AML-193 (cell line): ENCODE measurements at regions not wholly inside any gene's neighbourhood (a gene's known extent, or its start where the extent isn't known, plus 50 kb on each side); places are given as distances from the start of the nearest gene placed in this dataset.
A peak's percentile ranks its signal among the peaks of the same experiment; 100 is the strongest.

ENCODE experiments used
- DNase-seq, 2 experiments: peaks; one replicate each; lab custom pipeline; 2025; lab: John Stamatoyannopoulos, UW

- DNase-seq = no peak
Observed at GRCh38 chr4:57607566-57608180, 497.5 kb upstream of the IGFBP7 start.

- no peak for DNase-seq
Observed at GRCh38 chr4:57605376-57605775, 495.2 kb upstream of the IGFBP7 start.

- no peak for DNase-seq
Observed at GRCh38 chr4:57602141-57602540, 492.0 kb upstream of the IGFBP7 start.

GRCh38 chr4:57591073-57591472 lies 480.9 kb upstream of the IGFBP7 start:
- DNase-seq = no peak

- no peak for DNase-seq
Observed at GRCh38 chr4:57588557-57588956, 478.4 kb upstream of the IGFBP7 start.

GRCh38 chr4:57580710-57581599 lies 470.8 kb upstream of the IGFBP7 start:
- DNase-seq = no peak

GRCh38 chr4:57575426-57575825 lies 465.2 kb upstream of the IGFBP7 start:
- no peak for DNase-seq

- no peak for DNase-seq
Observed at GRCh38 chr4:57554556-57555092, 444.4 kb upstream of the IGFBP7 start.

GRCh38 chr4:57553728-57554127 lies 443.5 kb upstream of the IGFBP7 start:
- no peak for DNase-seq

GRCh38 chr4:57550198-57550597 lies 440.0 kb upstream of the IGFBP7 start:
- no peak for DNase-seq

- DNase-seq = no peak
Observed at GRCh38 chr4:57548856-57549255, 438.7 kb upstream of the IGFBP7 start.

GRCh38 chr4:57544811-57545654 lies 434.8 kb upstream of the IGFBP7 start:
- DNase-seq = no peak

- no peak for DNase-seq
Observed at GRCh38 chr4:57504797-57505530, 394.8 kb upstream of the IGFBP7 start.

GRCh38 chr4:57504139-57504538 lies 394.0 kb upstream of the IGFBP7 start:
- DNase-seq = no peak

GRCh38 chr4:57501720-57502119 lies 391.5 kb upstream of the IGFBP7 start:
- no peak for DNase-seq

- peak in 1 of 2 experiments; percentile 2 for DNase-seq
Observed at GRCh38 chr4:57499786-57500185, 389.6 kb upstream of the IGFBP7 start.

- DNase-seq = no peak
Observed at GRCh38 chr4:57498251-57498650, 388.1 kb upstream of the IGFBP7 start.

GRCh38 chr4:57496697-57497471 lies 386.7 kb upstream of the IGFBP7 start:
- DNase-seq = no peak

- no peak for DNase-seq
Observed at GRCh38 chr4:57494821-57495220, 384.6 kb upstream of the IGFBP7 start.

GRCh38 chr4:57492251-57492878 lies 382.2 kb upstream of the IGFBP7 start:
- DNase-seq = no peak
